HepG2 (cell line): ENCODE measurements at regions not wholly inside any gene's neighbourhood (a gene's known extent, or its start where the extent isn't known, plus 50 kb on each side); places are given as distances from the start of the nearest gene placed in this dataset.

Experiments used
- ATAC-seq: fragments of 200-7000 bp; cut with Tn5 transposase; 3 replicates; pipeline ENCODE4 v1.9.1; 2020; ENCODE audit warnings: mild to moderate bottlenecking, moderate library complexity
- BruUV-seq: library from RNA; stranded (reverse); fragments of 400-500 nt; replicated peaks from 2 replicates; lab custom pipeline; 2021; lab: Mats Ljungman, UMichigan
- CTCF ChIA-PET: fragments of 300-600 bp; formaldehyde crosslinking; extraction: SDS; loops from one replicate; lab custom pipeline; 2021; ENCODE audit warnings: low total read pairs, inconsistent platforms, low intra/inter-chr PET ratio; lab: Yijun Ruan, JAX
- POLR2A ChIA-PET: fragments of 350-600 bp; sonication (Branson Sonifier 250); formaldehyde crosslinking; loops from one replicate; lab custom pipeline; 2020; ENCODE audit warnings: antibody characterized with exemption, inconsistent platforms; lab: Yijun Ruan, JAX
- DNase-seq: peaks from one replicate; pipeline ENCODE4 v3.0.0-alpha.2; 2015; ENCODE audit warnings: low spot score
- FAIRE-seq: peaks from 3 replicates; lab custom pipeline; 2011; peaks lifted over from hg19 to GRCh38; lab: Jason Lieb, UNC
- H2AFZ ChIP-seq: one replicate; pipeline ENCODE4 v1.6.1; 2011; ENCODE audit warnings: low read length, inconsistent platforms
- H3K27ac ChIP-seq: fragments of 300-600 bp; 3 replicates; pipeline ENCODE4 v1.8.0; 2011; ENCODE audit warnings: mixed run types, mild to moderate bottlenecking, mixed read lengths, low read length, inconsistent platforms; ENCODE audit not compliant: insufficient read depth; ENCODE audit errors: extremely low read length
- H3K27me3 ChIP-seq, 2 experiments: fragments of 200-600 bp in 1 of 2; 2 replicates in 1 of 2; 3 replicates in 1 of 2; pipeline versions ENCODE4 v1.6.0 to v1.8.0; 2011; ENCODE audit warnings: low read length in 2 of 2, mild to moderate bottlenecking in 2 of 2, moderate library complexity in 2 of 2, inconsistent platforms in 1 of 2; ENCODE audit not compliant: insufficient read depth in 2 of 2, control insufficient read depth in 1 of 2
- H3K36me3 ChIP-seq, 2 experiments: fragments of 200-600 bp in 1 of 2; replicated peaks in 1 of 2; 2 replicates in 1 of 2; 3 replicates in 1 of 2; pipeline versions ENCODE4 v1.5.1 to v1.8.0; 2011; ENCODE audit warnings: low read length in 2 of 2, inconsistent platforms in 1 of 2; ENCODE audit not compliant: insufficient read depth in 2 of 2, control insufficient read depth in 1 of 2
- H3K4me1 ChIP-seq: 2 replicates; pipeline ENCODE4 v1.5.1; 2012; ENCODE audit warnings: low read length, inconsistent platforms; ENCODE audit not compliant: insufficient read depth
- H3K4me2 ChIP-seq: 2 replicates; pipeline ENCODE4 v1.6.0; 2011; ENCODE audit warnings: low read depth, low read length, inconsistent platforms
- H3K4me3 ChIP-seq, 3 experiments: fragments of 200-600 bp in 1 of 3; sonication (generic), shearing (Covaris generic) in 1 of 3; replicated peaks in 1 of 3; 2 replicates each; pipeline ENCODE4 v1.5.1; 2011 to 2016; ENCODE audit warnings: low read length in 3 of 3, inconsistent platforms in 2 of 3, low read depth in 2 of 3, mild to moderate bottlenecking in 2 of 3, control low read depth in 1 of 3, mixed read lengths in 1 of 3; ENCODE audit not compliant: insufficient read depth in 1 of 3
- H3K79me2 ChIP-seq: one replicate; pipeline ENCODE4 v1.6.1; 2011; ENCODE audit warnings: low read length, inconsistent platforms; ENCODE audit not compliant: insufficient read depth
- H3K9ac ChIP-seq: 2 replicates; pipeline ENCODE4 v1.6.0; 2011; ENCODE audit warnings: mild to moderate bottlenecking, low read depth, low read length, inconsistent platforms; ENCODE audit not compliant: insufficient read depth
- H3K9me3 ChIP-seq: 2 replicates; pipeline ENCODE4 v1.5.1; 2012; ENCODE audit warnings: mild to moderate bottlenecking, low read length
- H4K20me1 ChIP-seq: 2 replicates; pipeline ENCODE4 v1.6.0; 2011; ENCODE audit warnings: inconsistent platforms, mild to moderate bottlenecking, low read length, moderate library complexity; ENCODE audit not compliant: insufficient read depth
- CCAR2 ChIP-seq: fragments of 200-400 bp; formaldehyde crosslinking; optimal IDR thresholded peaks from 2 replicates; pipeline ENCODE3; 2018; ENCODE audit warnings: low read depth, mild to moderate bottlenecking, low read length, moderate library complexity
- ELF1 ChIP-seq: sonication (generic); formaldehyde crosslinking; IDR thresholded peaks from 2 replicates; pipeline ENCODE4 v1.4.0; 2020; ENCODE audit warnings: missing genetic modification reagents
- HNRNPH1 ChIP-seq: fragments of 200-400 bp; formaldehyde crosslinking; optimal IDR thresholded peaks from 2 replicates; pipeline ENCODE3; 2017; ENCODE audit warnings: mild to moderate bottlenecking, low read depth, low read length
- MAFF ChIP-seq: IDR thresholded peaks from 2 replicates; pipeline ENCODE4 v1.6.1; 2011; ENCODE audit warnings: low read depth, low read length, improper control_type of control experiment
- MAFK ChIP-seq, 2 experiments: IDR thresholded peaks in 1 of 2; conservative IDR thresholded peaks in 1 of 2; 2 replicates each; pipeline ENCODE4 v1.6.1; 2011; ENCODE audit warnings: improper control_type of control experiment in 2 of 2, low read length in 2 of 2
- PTBP1 ChIP-seq: fragments of 200-400 bp; formaldehyde crosslinking; IDR thresholded peaks from 2 replicates; pipeline ENCODE4 v1.6.1; 2018; ENCODE audit warnings: low read length, low read depth; ENCODE audit not compliant: poor library complexity, severe bottlenecking
- SMAD9 ChIP-seq: sonication (generic); formaldehyde crosslinking; IDR thresholded peaks from 2 replicates; pipeline ENCODE4 v1.5.1; 2020; ENCODE audit warnings: mild to moderate bottlenecking, missing genetic modification reagents
- SNRNP70 ChIP-seq: fragments of 200-400 bp; formaldehyde crosslinking; IDR thresholded peaks from 2 replicates; pipeline ENCODE4 v1.6.1; 2017; ENCODE audit warnings: mild to moderate bottlenecking, low read depth, low read length, moderate library complexity
- SOX6 ChIP-seq, 2 experiments: fragments of 450-650 bp in 1 of 2; sonication (generic) in 1 of 2; formaldehyde crosslinking in 1 of 2; IDR thresholded peaks; 2 replicates each; pipeline versions ENCODE4 v1.4.0 to v1.6.1; 2017 to 2020; ENCODE audit warnings: antibody characterized with exemption in 1 of 2, mild to moderate bottlenecking in 1 of 2, missing genetic modification reagents in 1 of 2
- TOPORS ChIP-seq: sonication (generic); formaldehyde crosslinking; IDR thresholded peaks from 2 replicates; pipeline ENCODE4 v1.8.0; 2023; ENCODE audit warnings: mild to moderate bottlenecking, missing genetic modification reagents
- ZBTB8A ChIP-seq: sonication (generic); formaldehyde crosslinking; IDR thresholded peaks from 2 replicates; pipeline ENCODE4 v1.4.0; 2020; ENCODE audit warnings: mild to moderate bottlenecking, low read depth, missing genetic modification reagents, borderline replicate concordance
- ZKSCAN8 ChIP-seq: IDR thresholded peaks from 2 replicates; pipeline ENCODE4 v1.6.1; 2016; ENCODE audit warnings: borderline replicate concordance, missing genetic modification reagents, missing compliant biosample characterization
- ZNF205 ChIP-seq: IDR thresholded peaks from 2 replicates; pipeline ENCODE4 v1.6.1; 2018; ENCODE audit warnings: missing biosample characterization, missing genetic modification reagents
- ZNF569 ChIP-seq: sonication (generic); formaldehyde crosslinking; IDR thresholded peaks from 2 replicates; pipeline ENCODE4 v1.5.0; 2020; ENCODE audit warnings: mild to moderate bottlenecking, missing genetic modification reagents, moderate library complexity, borderline replicate concordance
- ZNF761 ChIP-seq: sonication (generic); formaldehyde crosslinking; conservative IDR thresholded peaks from 2 replicates; pipeline ENCODE4 v1.4.0; 2020; ENCODE audit warnings: mild to moderate bottlenecking, missing genetic modification reagents
- ZSCAN25 ChIP-seq: sonication (generic); formaldehyde crosslinking; IDR thresholded peaks from 2 replicates; pipeline ENCODE4 v1.8.0; 2022; ENCODE audit warnings: mild to moderate bottlenecking, missing genetic modification reagents
- WGBS: methylation state at CpG from one replicate; pipeline ENCODE4 v1.1.6; 2017; ENCODE audit warnings: low lambda C conversion rate; 5-methylcytosine and 5-hydroxymethylcytosine counted together
- in situ Hi-C: cut with HindIII; loops from 2 replicates; pipeline ENCODE4 v1.10.0; 2017; ENCODE audit warnings: low pct_unique_long_range_greater_than_20kb; ENCODE audit not compliant: extremely low pct_ligation_motif_present
- intact Hi-C: fragments of 100-400 bp; cut with micrococcal nuclease; formaldehyde crosslinking; loops from one replicate; pipeline ENCODE4 v1.10.0; 2022; ENCODE audit not compliant: unreplicated experiment

GRCh38 chr12:88737838-88738472 is 157.7 kb upstream of the KITLG start:
- H2AFZ ChIP-seq, result no peak overlapping the region

GRCh38 chr12:88736031-88736430 is 155.8 kb upstream of the KITLG start:
- FAIRE-seq, result no peak
- Histone ChIP-seq H4K20me1 (no peaks in the 10 kb centered on the region), H3K79me2 (no peaks in the 10 kb centered on the region), H3K9ac (no peak overlapping the region), H3K9me3 (no peaks in the 10 kb centered on the region), H3K4me3 (no peak overlapping the region), H3K27me3 (no peaks in the 10 kb centered on the region), H3K4me1 (no peaks in the 10 kb centered on the region), H3K27ac (no peak overlapping the region), H3K36me3 (no peaks in the 10 kb centered on the region), H2AFZ (no peak overlapping the region), H3K4me2 (no peak overlapping the region)
- ATAC-seq, result no peak
- ChIA-PET CTCF (no interaction called here), POLR2A (no interaction called here)
- in situ Hi-C loops (no loop called here), intact Hi-C loops (no loop called here)
- no TSS peak for BruUV-seq
- no peak for DNase-seq
- TF ChIP-seq ZNF205, result no peak
- no peak for TF ChIP-seq ZNF569 (CRISPR knock-in tag)
- TF ChIP-seq ZNF761 (CRISPR knock-in tag), result no peak
- TF ChIP-seq MAFF, result peak; percentile 59; the same call in 1 of the 2 replicates
- peak; percentile 25 to 56; a peak in 2 of 4 replicates for TF ChIP-seq MAFK (conservative IDR thresholded peaks at IDR 0.05 in 1 of 2, IDR thresholded peaks at IDR 0.05 in 1 of 2; ENCODE audit: low read length in 2 of 2)
- 38% methylated on average over 1 of the region's 1 CpG for WGBS

More at GRCh38 chr12:88737838-88738472, 157.7 kb upstream of the KITLG start:
- BruUV-seq, result no TSS peak
- no peak overlapping the region for H3K27ac ChIP-seq
- H3K4me3 ChIP-seq, result no peak overlapping the region
- H3K27me3 ChIP-seq, result no peaks in the 10 kb centered on the region
- no peak overlapping the region for H3K9ac ChIP-seq
- intact Hi-C loops, result no loop called here
- ATAC-seq (no peak), FAIRE-seq (no peak), DNase-seq (no peak)
- H3K9me3 ChIP-seq, result no peaks in the 10 kb centered on the region
- no peaks in the 10 kb centered on the region for H3K79me2 ChIP-seq
- 60% methylated on average over 8 of the region's 8 CpGs for WGBS
- ChIA-PET POLR2A (no interaction called here), CTCF (no interaction called here)
- H3K4me2 ChIP-seq, result no peak overlapping the region
- TF ChIP-seq ELF1 (CRISPR knock-in tag) (no peak), PTBP1 (no peak), SMAD9 (CRISPR knock-in tag) (no peak), SNRNP70 (no peak), TOPORS (CRISPR knock-in tag) (no peak), ZKSCAN8 (no peak), HNRNPH1 (no peak), ZSCAN25 (CRISPR knock-in tag) (no peak), SOX6 (IDR thresholded peaks at IDR 0.05) (no peak), SOX6 (CRISPR knock-in tag; IDR thresholded peaks at IDR 0.05) (no peak), CCAR2 (no peak), ZBTB8A (CRISPR knock-in tag) (no peak)
- no peaks in the 10 kb centered on the region for H4K20me1 ChIP-seq
- H3K4me1 ChIP-seq, result no peaks in the 10 kb centered on the region
- no peaks in the 10 kb centered on the region for H3K36me3 ChIP-seq
- in situ Hi-C loops, result no loop called here
